GM18861 (cell line): ENCODE measurements at regions not wholly inside any gene's neighbourhood (a gene's known extent, or its start where the extent isn't known, plus 50 kb on each side); places are given as distances from the start of the nearest gene placed in this dataset.
A peak's percentile ranks its signal among the peaks of the same experiment; 100 is the strongest.
"Not testable (repeated sequence)": the region's sequence is repeated elsewhere in the genome, so short reads cannot be mapped to it uniquely, and the experiment has no call there.

Experiments
- ATAC-seq: cut with Tn5 transposase; IDR thresholded peaks from one replicate; pipeline ENCODE4 v1.9.1; 2021; ENCODE audit not compliant: unreplicated experiment

DNA sequence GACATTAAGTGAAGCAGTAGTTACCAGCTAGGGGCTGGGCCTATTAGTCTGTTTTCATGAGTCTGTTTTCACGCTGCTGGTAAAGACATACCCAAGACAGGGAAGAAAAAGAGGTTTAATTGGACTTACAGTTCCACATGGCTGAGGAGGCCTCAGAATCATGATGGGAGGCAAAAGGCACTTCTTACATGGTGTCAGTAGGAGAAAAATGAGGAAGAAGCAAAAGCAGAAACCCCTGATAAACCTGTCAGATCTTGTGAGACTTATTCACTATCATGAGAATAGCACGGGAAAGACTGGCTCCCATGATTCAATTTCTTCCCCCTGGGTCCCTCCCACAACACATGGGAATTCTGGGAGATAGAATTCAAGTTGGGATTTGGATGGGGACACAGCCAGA, 108.0 kb upstream of the LNX1 start:
- not testable (repeated sequence) for ATAC-seq

DNA sequence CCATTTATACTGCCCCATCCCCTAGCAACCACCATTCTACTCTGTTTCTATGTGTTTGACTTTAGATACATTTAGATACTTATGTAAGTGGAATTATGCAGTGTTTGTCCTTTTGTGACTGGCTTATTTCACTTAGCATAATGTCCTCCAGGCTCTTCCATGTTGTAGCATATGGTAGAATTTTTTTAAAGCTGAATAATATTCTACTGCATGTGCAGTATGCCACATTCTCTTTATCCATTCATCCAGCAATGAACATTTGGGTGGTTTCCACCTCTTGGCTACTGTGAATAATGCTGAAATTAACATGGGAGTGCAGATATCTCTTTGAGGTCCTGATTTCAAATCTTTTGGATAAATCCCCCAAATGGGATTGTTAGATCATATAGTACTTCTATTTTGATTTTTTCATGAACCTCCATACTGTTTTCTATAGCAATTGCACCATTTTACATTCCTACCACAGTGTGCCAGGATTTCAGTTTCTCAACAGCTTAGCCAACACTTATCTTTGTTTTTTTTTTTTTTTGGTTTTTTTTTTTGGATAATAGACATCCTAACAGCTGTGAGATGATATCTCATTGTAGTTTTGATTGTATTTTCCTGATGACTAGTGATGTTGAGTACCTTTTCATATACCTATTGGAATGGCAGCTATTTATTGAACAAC, 105.9 kb upstream of the LNX1 start:
- no peak for ATAC-seq

DNA sequence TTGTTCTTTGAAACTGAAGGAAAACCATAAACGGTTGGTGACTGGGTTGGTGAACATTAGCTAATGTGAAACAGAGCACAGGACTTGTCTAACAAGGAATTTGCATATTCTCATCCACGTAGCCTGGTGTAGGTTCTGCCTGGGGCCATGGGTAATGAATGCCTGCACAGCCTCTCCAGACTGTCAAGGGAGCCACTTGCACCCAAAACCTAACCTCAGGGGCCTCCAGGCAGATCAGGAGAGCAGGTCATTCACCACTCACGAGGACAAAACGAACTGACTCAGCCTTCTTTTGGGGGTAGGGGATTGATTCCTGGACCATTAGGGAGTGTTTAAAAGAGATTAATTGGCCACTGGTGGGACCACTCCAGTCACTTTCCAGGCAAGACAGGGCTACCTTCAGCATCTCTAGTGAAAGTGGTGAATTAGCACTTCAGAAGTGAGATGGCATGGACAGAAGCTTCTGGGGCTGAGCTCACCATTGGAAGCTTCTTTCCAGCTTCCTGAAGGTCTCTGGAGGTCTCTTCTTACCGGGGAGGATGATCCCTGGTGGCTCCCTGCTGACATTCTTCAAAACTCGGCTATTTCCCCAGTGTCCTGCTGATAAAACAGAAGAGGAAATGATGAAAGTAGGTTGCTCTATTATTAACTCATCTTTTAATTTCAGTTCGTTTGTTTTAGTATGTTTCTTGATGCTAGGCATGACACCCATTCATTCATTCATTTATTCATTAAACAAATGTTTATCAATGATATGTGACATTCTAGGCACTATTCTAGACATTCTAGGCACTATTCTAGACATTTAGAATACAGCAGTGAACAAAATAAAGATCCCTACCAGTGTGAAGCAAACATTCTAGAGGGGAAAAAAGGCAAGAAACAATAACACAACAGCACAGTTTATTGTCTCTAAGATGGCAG, 104.5 kb upstream of the LNX1 start:
- ATAC-seq = peak; percentile 90

DNA sequence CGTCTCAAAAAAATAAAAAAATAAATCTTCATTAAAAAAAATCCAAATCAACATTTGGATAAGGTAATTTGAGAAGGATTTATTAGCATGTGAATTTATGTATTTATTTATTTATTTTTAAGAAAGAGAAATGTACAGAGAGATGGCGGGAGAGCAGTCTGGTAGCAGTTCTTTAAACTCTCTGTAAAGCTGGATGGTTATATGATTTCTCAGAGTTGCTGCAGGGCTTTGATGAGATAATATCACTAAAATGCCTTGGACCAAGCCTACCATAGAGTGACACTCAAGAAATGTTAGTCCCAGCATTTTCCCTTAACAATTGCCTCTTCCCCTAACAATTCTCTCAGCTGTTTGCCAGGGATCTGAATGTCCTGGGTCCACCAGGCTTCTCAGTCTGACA, 103.4 kb upstream of the LNX1 start:
- ATAC-seq = no peak

DNA sequence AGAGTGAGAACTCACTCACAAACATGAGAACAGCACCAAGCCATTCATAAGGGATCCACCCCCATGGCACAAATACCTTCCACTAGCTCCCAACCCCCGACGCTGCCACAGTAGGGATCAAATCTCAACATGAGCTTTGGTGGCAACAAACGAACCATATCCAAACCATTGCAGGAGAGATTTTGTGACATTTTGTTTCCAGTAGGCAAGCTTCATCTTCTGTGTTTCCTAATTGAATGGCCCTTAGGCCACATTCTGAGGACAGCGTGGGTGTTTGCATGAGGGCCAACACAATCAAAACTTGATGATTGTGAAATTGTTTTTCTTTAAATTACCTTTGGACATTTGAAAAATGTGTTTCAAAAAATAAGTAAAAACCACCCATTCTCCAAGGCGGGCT, 102.6 kb upstream of the LNX1 start:
- no peak for ATAC-seq

DNA sequence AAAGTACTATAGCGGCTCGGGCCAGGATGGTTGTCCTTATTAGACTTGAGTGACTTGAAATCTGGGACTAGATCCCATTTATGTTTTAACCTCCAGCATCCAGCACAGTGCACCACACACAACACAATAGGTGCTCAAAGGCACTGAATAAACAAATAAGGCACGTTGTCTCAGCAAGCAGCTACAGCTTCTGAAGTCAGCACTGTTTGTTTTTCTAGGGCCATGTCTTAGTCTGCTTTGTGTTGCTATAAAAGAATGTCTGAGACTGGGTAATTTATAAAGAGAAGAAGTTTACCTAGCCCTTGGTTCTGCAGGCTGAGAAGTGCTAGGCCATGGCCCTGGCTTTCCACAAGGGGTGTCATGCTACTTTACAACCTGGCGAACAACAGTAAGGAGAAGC, 102.1 kb upstream of the LNX1 start:
- no peak for ATAC-seq

DNA sequence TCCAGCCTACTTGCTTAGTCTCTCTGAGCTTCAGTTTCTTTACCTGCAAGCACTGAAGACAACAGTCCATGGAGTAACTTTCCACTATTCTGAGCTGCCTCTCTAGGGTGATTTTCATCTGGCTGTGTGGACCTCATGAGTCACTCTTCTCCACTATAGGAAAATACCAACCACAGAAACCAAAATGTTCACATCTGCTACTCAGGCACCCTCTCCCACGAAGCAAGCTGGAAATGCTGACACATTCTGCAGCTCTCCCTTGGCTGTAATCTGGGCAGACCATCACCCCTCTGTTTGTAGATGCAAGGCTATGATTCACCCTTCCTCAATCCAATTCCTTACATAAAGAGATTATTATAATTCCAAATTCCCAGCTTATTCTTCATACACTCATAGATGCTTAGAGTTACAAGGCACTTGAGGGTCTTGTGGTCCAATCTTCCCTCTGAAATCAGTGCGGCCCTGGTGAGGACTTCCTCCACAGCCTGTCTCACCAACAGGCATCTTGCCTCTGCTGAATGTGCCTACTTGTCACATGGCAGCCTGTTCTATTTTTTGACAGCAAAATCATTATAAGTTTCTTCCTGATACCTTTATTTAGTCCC, 97.0 kb upstream of the LNX1 start:
- peak; percentile 79 for ATAC-seq

DNA sequence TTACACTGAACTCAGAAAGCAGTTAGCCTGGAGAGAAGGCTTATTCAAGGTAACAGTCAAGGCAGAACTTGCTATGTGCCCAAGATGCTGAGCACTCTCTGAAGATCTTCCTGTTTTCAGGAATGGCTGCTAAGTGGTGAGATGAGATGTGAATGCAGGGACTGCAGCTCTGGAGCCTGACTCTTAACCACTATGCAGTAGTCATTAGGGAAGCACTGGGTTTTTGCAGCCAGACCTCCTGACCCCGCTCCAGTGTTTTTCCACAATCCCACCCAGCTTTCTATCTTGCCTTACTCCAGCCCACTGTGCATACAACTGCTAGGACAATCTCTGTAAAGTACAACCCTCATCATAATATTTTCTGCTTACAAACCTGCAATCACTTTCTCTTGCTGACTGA, 95.2 kb upstream of the LNX1 start:
- no peak for ATAC-seq

DNA sequence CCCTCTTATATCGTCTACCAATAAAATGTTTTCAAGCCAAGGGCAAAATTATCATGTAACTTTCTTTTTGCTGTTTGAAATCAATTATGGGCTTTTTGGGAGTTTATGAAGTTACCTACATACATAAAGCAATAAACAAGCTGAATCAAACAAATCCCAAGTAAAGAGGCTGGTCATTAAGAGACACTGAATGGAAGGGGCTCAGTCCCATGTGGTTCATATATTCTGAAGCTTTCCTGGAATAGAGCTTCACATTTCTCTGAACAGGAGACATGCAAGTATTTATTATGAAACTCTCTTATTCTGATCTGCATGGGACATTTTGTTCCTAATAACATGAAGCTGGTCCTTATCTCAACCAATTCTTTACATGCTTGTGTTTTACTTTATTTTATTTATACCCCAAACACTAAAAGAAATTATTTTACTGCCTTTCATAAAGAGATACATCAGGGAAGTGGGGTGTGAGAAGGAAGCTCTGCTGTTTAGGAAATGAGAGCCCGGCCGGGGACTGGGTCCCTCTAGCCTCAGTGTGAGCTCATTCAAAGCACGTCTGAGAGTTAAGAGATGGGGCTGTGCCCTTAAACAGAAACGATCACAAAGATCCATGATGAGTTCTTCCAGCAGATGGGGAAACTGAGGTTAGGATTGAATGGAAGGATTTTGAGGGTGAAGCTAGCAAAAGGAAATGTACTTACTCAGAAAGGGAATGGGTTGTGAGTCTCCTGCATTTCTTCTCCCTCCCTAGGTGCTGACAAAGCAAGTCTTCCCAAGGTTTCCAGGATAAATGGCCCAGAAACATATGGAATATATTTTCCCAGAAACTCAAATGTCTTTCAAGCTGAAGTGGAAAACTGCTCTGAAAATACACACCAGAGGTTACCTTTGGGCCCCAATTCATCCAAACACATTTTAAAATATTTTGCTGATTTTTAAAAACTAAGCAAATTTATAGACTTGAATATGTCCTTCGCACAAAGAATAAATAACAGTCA, 93.1 kb upstream of the LNX1 start:
- ATAC-seq = no peak

DNA sequence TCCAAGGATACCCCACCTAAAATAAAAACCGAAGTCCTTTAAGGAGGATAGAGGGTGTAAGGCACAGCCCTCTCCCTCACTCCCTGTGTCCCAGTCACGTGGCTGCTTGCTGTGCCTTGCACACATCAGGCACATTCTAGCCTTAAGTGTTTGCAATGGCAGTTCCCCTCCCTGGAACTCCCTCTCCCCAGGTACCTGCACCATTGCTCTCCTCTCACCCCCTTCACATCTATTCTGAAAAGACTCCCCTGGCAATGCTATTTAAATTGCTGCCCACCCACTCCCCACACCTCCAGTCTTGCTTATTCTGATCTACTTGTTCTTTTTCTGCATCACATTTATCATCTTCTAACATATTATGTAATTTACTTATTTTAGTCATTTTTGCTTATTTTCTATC, 91.6 kb upstream of the LNX1 start:
- ATAC-seq = no peak

DNA sequence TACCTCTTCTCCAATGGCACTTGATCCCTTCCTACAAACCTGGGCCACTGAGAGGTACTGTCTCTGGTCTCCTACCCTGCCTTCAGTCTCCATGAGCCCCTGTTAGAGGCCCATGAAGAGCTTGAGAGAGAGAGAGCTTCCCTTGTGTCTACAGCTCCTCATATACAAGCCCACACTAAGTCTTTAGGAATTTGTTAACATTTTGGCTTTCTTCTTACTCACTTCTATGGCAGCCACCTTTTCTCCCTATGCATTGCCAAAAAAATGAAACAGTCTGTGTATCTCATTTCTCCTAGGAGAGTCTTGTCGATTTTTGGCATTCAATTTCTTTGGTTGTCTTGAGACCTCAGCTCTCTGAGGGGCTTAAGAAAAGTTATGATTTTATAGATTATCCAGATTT, 90.9 kb upstream of the LNX1 start:
- ATAC-seq = no peak

DNA sequence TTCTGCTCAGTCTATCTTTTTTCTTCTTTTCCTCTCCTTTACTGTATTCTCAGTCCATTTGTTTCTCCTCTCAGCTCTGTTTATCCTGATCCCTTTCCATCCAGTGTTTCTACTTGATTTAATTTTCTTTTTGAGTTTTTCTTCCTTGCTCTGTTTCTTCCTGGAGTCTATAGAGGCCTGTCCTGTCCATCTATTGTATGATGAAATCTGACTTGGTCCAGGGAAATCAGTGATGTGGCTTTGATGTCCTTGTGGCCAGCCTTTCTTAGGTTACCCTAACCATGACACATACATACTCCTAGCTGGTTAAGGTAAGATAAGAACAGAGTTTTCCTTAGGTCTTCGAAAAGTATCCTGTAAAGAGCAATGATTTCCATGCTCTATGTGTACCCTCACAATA, 89.3 kb upstream of the LNX1 start:
- ATAC-seq = no peak

DNA sequence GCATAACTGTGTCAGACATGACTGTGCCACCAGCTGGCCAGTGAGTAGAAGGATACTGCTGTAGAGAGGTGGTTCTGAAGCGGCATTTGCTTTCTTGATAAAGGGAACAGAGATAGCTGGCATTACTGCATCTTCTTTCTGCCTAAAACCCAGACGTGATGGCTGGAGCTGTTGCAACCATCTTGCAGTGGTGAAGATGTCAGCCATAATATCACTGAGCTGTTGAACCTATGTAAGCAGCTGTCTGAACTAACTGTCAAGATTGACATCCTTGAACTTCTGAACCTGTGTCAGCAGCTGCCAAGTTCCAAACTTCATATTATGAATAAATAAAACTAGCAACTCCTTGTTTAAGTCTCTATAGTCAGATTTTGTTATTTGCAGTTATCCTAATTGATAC, 88.9 kb upstream of the LNX1 start:
- no peak for ATAC-seq

DNA sequence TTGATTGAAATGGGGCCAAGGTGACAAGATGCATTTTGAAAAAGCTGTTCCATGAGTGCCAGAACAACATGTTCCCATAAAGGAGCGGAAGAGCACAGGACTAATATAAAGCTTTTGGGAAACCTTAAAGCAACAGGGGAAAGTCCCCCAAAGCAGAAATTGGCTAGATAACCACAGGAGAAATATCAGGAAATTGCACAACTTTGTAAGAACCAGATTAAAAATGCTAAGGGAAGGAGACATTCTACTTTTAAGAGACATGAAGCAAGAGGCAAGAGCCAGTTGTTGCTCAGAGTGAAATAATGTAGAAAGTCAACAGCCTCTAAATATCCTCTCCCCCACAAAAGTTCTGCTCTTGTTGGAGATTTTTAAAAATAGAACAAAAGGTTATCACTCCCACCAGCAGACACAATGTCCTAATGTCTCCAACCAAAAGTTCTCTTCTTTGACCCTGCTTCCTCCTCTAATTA, 85.2 kb upstream of the LNX1 start:
- ATAC-seq = no peak

DNA sequence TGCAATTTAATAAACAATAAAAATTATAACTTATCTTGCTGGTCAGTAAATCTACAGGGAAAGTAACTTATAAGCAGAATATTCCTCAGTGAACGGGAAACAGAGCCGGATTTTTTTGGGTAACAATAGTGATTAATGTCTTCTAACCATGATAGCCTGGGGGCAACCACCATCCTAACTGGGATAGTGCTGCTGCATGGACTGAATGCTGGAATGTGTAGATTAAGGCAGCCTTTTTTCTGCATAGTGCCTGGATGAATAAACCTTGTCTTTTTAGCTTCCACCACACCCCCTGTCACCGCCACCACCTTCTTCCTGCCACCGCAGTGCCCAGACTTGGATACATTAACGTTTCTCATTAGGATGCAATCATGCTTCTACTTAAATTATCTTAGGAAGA, 83.6 kb upstream of the LNX1 start:
- no peak for ATAC-seq

DNA sequence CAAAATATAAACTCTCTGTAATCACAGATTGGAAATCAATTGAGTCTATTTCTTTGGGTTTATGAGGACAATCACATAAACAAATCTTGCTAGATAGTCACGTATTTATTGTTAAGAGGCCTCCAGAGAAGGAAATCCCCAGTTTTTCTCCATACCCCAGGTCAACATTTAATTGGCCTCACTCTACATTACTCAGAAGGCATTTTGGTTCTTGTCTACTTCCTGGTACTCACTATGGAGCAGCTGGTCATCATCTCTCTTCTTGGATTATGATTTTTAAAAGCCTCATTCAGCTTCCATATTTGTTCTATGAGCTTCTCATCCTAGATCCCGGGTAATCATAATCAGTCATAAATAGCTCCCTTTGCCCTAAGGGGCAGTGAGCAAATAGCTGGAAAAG, 81.6 kb upstream of the LNX1 start:
- ATAC-seq = no peak

DNA sequence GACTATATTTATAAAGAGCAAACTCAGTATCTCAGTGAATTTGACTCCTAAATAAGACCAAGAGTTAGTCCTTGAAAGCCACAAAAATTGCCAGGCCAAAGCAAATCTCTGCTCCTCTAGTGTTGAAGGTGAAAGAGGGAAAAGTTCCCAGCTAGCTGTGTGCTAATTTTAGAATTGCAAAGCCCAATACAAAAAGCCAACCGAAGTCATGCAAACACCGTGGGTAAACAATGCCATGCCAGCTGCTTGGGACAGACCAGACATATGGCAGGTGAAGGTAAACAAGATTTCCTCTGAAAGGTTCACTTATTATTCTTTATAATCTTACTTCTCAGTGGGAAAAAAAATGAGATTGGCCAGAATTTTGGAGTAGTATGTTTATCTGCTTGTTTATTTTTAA, 80.5 kb upstream of the LNX1 start:
- ATAC-seq = no peak

DNA sequence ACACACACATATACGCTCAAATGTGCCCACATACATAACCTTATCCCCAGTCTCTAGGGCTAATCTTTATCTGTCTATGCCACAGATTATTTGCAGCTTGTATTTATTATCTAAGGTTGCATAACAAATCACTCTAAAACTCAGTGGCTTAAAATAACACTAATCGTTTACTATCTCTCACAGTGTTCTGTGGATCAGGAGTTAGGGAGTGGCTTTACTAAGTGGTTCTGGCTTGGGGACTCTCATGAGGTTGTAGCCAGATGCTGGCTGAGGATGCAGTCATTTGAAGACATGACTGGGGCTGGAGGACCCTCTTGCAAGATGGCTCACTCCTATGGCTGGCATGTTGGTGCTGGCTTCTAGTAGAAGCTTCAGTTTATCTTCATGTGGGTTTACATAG, 68.5 kb upstream of the LNX1 start:
- ATAC-seq = no peak

DNA sequence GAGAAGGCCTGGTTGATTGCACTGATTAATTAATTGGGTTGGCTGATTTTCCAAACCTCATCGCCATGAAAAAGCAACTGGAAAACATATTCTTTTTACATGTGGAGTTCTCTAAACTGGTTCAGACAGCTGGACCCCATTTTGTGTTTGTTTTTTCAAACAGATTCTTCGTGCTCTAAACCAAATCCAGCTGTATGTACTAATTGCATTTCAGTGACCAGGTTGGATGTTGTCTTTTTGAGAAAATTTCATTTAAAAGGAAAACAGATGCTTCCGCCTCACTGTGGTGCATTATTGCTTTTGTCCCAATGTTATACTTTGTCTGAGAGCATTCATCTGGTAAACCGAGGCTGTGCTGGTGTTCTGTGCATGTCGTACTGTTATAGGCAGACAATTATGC, 67.8 kb upstream of the LNX1 start:
- no peak for ATAC-seq

DNA sequence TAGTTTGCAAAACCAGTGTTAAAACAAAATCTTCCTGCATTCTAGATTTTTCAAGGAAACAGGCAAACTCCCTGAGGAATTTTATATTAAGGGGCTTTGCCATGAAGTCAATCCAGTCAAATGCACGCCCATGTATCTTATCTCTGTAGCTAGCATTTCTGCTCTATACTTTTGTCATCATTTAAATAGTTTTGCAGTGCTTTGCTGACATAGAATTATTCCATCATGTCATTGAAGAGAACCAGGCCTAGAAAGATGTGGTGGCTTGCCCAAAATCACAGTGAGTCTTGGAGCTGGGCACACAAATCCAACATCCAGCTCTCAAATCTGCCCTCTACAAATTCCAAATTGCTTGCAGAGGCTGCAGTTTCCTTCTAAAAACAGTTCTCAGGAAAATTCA, 66.7 kb upstream of the LNX1 start:
- ATAC-seq = no peak

DNA sequence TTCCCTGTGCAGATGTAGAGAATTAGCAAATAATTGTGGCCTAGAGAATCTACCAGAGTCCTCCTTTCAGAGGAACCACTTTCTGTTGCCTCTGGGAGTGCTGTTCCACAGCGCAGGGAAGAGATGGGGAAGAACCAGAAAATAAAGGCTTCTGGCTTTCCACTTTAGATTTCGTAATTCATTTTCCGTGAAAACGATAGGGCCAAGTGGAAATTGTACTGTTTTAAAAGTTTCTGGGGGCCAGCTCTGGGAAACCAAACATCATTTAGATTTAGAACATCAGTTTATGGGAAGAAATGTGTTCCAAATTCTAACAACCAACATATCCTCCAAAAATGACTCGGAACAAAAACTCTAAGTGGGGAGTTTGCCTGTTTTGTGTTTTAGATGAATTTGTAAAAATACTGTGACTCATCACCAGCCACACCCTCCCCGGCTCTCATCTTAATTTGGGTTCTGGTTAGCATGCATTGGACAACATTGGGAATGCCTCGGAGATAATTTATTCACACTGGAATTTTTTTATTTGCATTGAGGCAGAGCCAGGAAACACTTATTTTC, 65.2 kb upstream of the LNX1 start:
- no peak for ATAC-seq
